Heart left ventricle (tissue), 13 donors: ENCODE measurements at regions not wholly inside any gene's neighbourhood (a gene's known extent, or its start where the extent isn't known, plus 50 kb on each side); places are given as distances from the start of the nearest gene placed in this dataset.

Experiments
- CTCF ChIP-seq, 12 donors: fragments of 200-600 bp; sonication (generic) in 4 of 12; IDR thresholded peaks; one replicate each; pipeline versions ENCODE4 v1.5.0 to v1.8.0; 2018 to 2022; ENCODE audit warnings: antibody characterized with exemption in 12 of 12, mild to moderate bottlenecking in 5 of 12
- POLR2A ChIP-seq, 2 donors: fragments of 450-650 bp; IDR thresholded peaks; one replicate each; pipeline ENCODE4 v1.6.1; 2017; ENCODE audit warnings: antibody characterized with exemption in 2 of 2, mild to moderate bottlenecking in 2 of 2, moderate library complexity in 2 of 2
- donor health status: ischemic (EF 13 %, LVEDD 7.1; RV severe dilation, severe dysfunction).
- donor health status: DM: no; HTN: yes; CAD: no.
- donor health status: DM: no; HTN: no; CAD: no.
- donor health status: ischemic (EF 25% LVEDD 6.9; RV normal size, moderate dysfunction).
- donor health status: ischemic (EF 25% LVEDD 5.7; RV mildly dilated, moderate dysfunction).
- donor health status: ischemic (EF 35%, LVEDD 5.7; RV mildly dilated, moderate dysfunction).
- donor health status: nonischemic (EF 11% LVEDD 7.7; RV severe dilation, severe dysfunction).
- donor health status: DM: yes; HTN: yes; CAD: no.
- donor health status: PGD.
- donor health status: ischemic (EF 29% LVEDD 5.4; RV normal size, mild dysfunction).
- donor health status: nonischemic (EF 23%, LVEDD 6.1; RV moderate dilation, normal function).

GRCh38 chr13:66036636-66037035 lies 1193.5 kb downstream of the PCDH9 start:
- TF ChIP-seq CTCF (IDR thresholded peaks at IDR 0.05), result no peak
- TF ChIP-seq POLR2A (IDR thresholded peaks at IDR 0.05), result no peak
